Gastroesophageal sphincter (tissue), 4 donors: ENCODE measurements at regions not wholly inside any gene's neighbourhood (a gene's known extent, or its start where the extent isn't known, plus 50 kb on each side); places are given as distances from the start of the nearest gene placed in this dataset.
A peak's percentile ranks its signal among the peaks of the same experiment; 100 is the strongest.

Experiments
- ATAC-seq: fragments of 150-250 bp; one replicate; pipeline ENCODE4 v1.9.1; 2016; ENCODE audit warnings: mild to moderate bottlenecking, moderate library complexity
- H3K27ac ChIP-seq, 4 donors: fragments of 200-600 bp; sonication (generic) in 3 of 4; 1 replicate in 3 of 4; 2 replicates in 1 of 4; pipeline ENCODE4 v1.5.1; 2016 to 2019
- H3K27me3 ChIP-seq: fragments of 200-600 bp; sonication (generic); one replicate; pipeline ENCODE4 v1.5.1; 2019
- H3K36me3 ChIP-seq, 2 donors: fragments of 200-600 bp; sonication (generic); one replicate each; pipeline ENCODE4 v1.5.1; 2019; ENCODE audit warnings: control low read depth in 1 of 2
- H3K4me1 ChIP-seq, 3 donors: fragments of 200-600 bp; sonication (generic); 1 replicate in 2 of 3; 2 replicates in 1 of 3; pipeline ENCODE4 v1.5.1; 2016 to 2019; ENCODE audit warnings: control low read depth in 2 of 3
- H3K4me3 ChIP-seq, 2 donors: fragments of 200-600 bp; sonication (generic); one replicate each; pipeline ENCODE4 v1.5.1; 2019; ENCODE audit warnings: mild to moderate bottlenecking in 1 of 2, moderate library complexity in 1 of 2
- H3K9me3 ChIP-seq, 3 donors: fragments of 200-600 bp; sonication (generic); one replicate each; pipeline ENCODE4 v1.5.1; 2017 to 2019; ENCODE audit warnings: control low read depth in 2 of 3
- EP300 ChIP-seq: sonication (generic); formaldehyde crosslinking; IDR thresholded peaks from one replicate; pipeline ENCODE4 v1.6.1; 2017; ENCODE audit warnings: antibody characterized with exemption, mild to moderate bottlenecking
- POLR2A ChIP-seq, 2 donors: fragments of 450-650 bp; IDR thresholded peaks; one replicate each; pipeline ENCODE4 v1.6.1; 2017; ENCODE audit warnings: antibody characterized with exemption in 2 of 2, mild to moderate bottlenecking in 2 of 2, moderate library complexity in 1 of 2
- POLR2AphosphoS5 ChIP-seq: sonication (generic); formaldehyde crosslinking; IDR thresholded peaks from one replicate; pipeline ENCODE4 v1.6.1; 2017; ENCODE audit warnings: antibody characterized with exemption
- WGBS, 2 donors: methylation state at CpG; one replicate each; pipeline ENCODE4 v1.1.5; 2018; ENCODE audit warnings: low coverage in 1 of 2; 5-methylcytosine and 5-hydroxymethylcytosine counted together
- TF ChIP-seq, protein P1 (sequence below), 4 experiments: fragments of 200-600 bp in 2 of 4; fragments of 450-650 bp in 2 of 4; sonication (generic) in 1 of 4; IDR thresholded peaks; one replicate each; pipeline ENCODE4 v1.5.1; 2017 to 2019; ENCODE audit warnings: antibody characterized with exemption in 4 of 4, mild to moderate bottlenecking in 2 of 4, moderate library complexity in 2 of 4

DNA sequence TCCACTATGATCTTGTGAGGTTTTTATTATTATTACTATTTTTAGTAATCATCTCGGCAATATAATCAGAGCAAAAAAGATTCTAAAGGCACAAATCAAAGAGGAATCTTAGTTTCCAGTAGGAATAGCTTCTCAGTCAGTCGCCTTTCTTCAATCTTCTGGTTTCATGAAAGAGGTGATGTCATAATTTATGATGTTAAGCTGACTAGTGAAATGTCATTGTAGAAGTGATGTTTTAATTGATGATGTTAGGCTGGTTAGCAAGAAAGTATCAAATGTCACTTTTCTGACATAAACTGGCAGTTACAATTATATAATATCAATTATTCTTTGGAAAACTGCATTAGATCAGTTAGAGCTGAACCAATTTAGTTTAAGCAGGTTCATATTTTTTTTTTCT is 476.7 kb upstream of the ETAA1 start:
- TF ChIP-seq POLR2A (IDR thresholded peaks at IDR 0.05) = no peak
- TF ChIP-seq, protein P1, sequence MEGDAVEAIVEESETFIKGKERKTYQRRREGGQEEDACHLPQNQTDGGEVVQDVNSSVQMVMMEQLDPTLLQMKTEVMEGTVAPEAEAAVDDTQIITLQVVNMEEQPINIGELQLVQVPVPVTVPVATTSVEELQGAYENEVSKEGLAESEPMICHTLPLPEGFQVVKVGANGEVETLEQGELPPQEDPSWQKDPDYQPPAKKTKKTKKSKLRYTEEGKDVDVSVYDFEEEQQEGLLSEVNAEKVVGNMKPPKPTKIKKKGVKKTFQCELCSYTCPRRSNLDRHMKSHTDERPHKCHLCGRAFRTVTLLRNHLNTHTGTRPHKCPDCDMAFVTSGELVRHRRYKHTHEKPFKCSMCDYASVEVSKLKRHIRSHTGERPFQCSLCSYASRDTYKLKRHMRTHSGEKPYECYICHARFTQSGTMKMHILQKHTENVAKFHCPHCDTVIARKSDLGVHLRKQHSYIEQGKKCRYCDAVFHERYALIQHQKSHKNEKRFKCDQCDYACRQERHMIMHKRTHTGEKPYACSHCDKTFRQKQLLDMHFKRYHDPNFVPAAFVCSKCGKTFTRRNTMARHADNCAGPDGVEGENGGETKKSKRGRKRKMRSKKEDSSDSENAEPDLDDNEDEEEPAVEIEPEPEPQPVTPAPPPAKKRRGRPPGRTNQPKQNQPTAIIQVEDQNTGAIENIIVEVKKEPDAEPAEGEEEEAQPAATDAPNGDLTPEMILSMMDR (IDR thresholded peaks at IDR 0.05) = no peak
- TF ChIP-seq POLR2AphosphoS5 = no peak
- TF ChIP-seq EP300 = no peak

GRCh38 chr2:66925128-66925527 is 472.0 kb upstream of the ETAA1 start:
- TF ChIP-seq EP300 = no peak
- TF ChIP-seq POLR2A (IDR thresholded peaks at IDR 0.05) = no peak
- TF ChIP-seq, protein P1 (IDR thresholded peaks at IDR 0.05) = no peak
- no peak for TF ChIP-seq POLR2AphosphoS5
- no peak for ATAC-seq
- H3K4me1 ChIP-seq = peaks cover 0 to 6% (median 4%) of the 10 kb centered on the region in 3 donors
- no peak overlapping the region for H3K4me3 ChIP-seq
- H3K27me3 ChIP-seq = no peaks in the 10 kb centered on the region
- H3K36me3 ChIP-seq = no peaks in the 10 kb centered on the region
- H3K9me3 ChIP-seq = no peaks in the 10 kb centered on the region
- H3K27ac ChIP-seq = no peak overlapping the region
- 81 to 100% methylated on average over 1 of the region's 1 CpG for WGBS, 2 donors

More for the DNA sequence above, 476.7 kb upstream of the ETAA1 start:
- no peaks in the 10 kb centered on the region for H3K9me3 ChIP-seq
- no peaks in the 10 kb centered on the region for H3K4me1 ChIP-seq
- no peaks in the 10 kb centered on the region for H3K36me3 ChIP-seq
- 81% methylated on average over 2 of the region's 2 CpGs for WGBS, 2 donors
- H3K27ac ChIP-seq = no peak overlapping the region
- no peak overlapping the region for H3K4me3 ChIP-seq
- ATAC-seq = no peak
- no peaks in the 10 kb centered on the region for H3K27me3 ChIP-seq

DNA sequence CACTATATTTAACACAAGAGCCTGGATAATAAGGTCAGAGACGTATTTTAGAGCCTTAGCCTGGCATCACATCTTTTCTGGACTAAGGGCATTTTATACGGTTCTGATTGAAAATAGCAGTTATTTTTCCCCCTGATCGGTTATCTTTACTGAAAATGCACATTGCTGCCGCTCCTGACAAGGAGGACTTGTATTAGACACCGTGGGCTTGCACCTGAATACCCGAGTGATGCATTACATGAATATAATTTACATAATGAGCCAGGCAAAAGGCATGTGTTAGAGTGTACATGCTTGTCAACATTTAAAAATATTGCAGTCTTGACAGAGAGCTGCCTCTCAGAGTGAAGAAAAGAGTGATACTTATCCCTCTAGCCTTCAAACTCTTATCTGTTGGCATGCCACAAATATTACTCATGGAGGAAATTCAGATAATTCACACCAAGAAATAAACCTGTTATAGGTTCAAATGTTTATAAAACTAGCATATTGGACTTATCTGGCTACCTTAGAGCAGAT is 470.5 kb upstream of the ETAA1 start:
- H3K4me1 ChIP-seq = peaks cover 0 to 16% (median 8%) of the 10 kb centered on the region in 3 donors
- WGBS, 2 donors = 76 to 82% methylated on average over 6 of the region's 6 CpGs
- H3K27me3 ChIP-seq = no peaks in the 10 kb centered on the region
- ATAC-seq = no peak
- H3K27ac ChIP-seq = no peak overlapping the region
- no peak overlapping the region for H3K4me3 ChIP-seq
- no peaks in the 10 kb centered on the region for H3K9me3 ChIP-seq
- TF ChIP-seq POLR2A (IDR thresholded peaks at IDR 0.05) = no peak
- TF ChIP-seq, protein P1 (IDR thresholded peaks at IDR 0.05) = no peak
- TF ChIP-seq EP300 = no peak
- no peak for TF ChIP-seq POLR2AphosphoS5
- no peaks in the 10 kb centered on the region for H3K36me3 ChIP-seq

GRCh38 chr2:66929632-66930338 is 467.3 kb upstream of the ETAA1 start:
- WGBS, 2 donors = 49 to 75% methylated on average over 4 to 5 of the region's 8 CpGs
- peak overlapping the region in 1 of 4 donors; percentile 8 for H3K27ac ChIP-seq
- H3K9me3 ChIP-seq = no peaks in the 10 kb centered on the region
- no peak for TF ChIP-seq EP300
- no peak for TF ChIP-seq POLR2A (IDR thresholded peaks at IDR 0.05)
- TF ChIP-seq, protein P1 (IDR thresholded peaks at IDR 0.05) = no peak
- peak; percentile 50 for TF ChIP-seq POLR2AphosphoS5
- H3K4me1 ChIP-seq = peaks cover 0 to 16% (median 8%) of the 10 kb centered on the region in 3 donors
- no peaks in the 10 kb centered on the region for H3K36me3 ChIP-seq
- no peaks in the 10 kb centered on the region for H3K27me3 ChIP-seq
- peak; percentile 36 for ATAC-seq
- H3K4me3 ChIP-seq = no peak overlapping the region
